Osteoblast (primary cell): ENCODE measurements at regions not wholly inside any gene's neighbourhood (a gene's known extent, or its start where the extent isn't known, plus 50 kb on each side); places are given as distances from the start of the nearest gene placed in this dataset.

Experiments
- DNase-seq: peaks from one replicate; pipeline ENCODE4 v3.0.0; 2011; ENCODE audit warnings: low spot score, mixed read lengths; ENCODE audit not compliant: insufficient read length; ENCODE audit errors: missing footprints
- H2AFZ ChIP-seq: 2 replicates; pipeline ENCODE4 v1.6.0; 2011; ENCODE audit warnings: mild to moderate bottlenecking, low read length
- H3K27ac ChIP-seq: 2 replicates; pipeline ENCODE4 v1.5.1; 2011; ENCODE audit warnings: mild to moderate bottlenecking, low read depth, low read length, moderate library complexity
- H3K27me3 ChIP-seq: 2 replicates; pipeline ENCODE4 v1.6.0; 2012; ENCODE audit warnings: mild to moderate bottlenecking, control low read depth, inconsistent platforms, low read length, moderate library complexity; ENCODE audit not compliant: insufficient read depth
- H3K36me3 ChIP-seq: 2 replicates; pipeline ENCODE4 v1.5.1; 2011; ENCODE audit warnings: mild to moderate bottlenecking, low read length, control low read depth, moderate library complexity; ENCODE audit not compliant: insufficient read depth
- H3K4me1 ChIP-seq: 2 replicates; pipeline ENCODE4 v1.5.1; 2011; ENCODE audit warnings: mild to moderate bottlenecking, low read length, control low read depth, moderate library complexity; ENCODE audit not compliant: insufficient read depth
- H3K4me2 ChIP-seq: 2 replicates; pipeline ENCODE4 v1.6.0; 2011; ENCODE audit warnings: mild to moderate bottlenecking, low read length; ENCODE audit not compliant: insufficient read depth
- H3K4me3 ChIP-seq: fragments of 200-600 bp; sonication (generic); 3 replicates; pipeline ENCODE4 v1.5.1; 2012; ENCODE audit warnings: mild to moderate bottlenecking, low read length, inconsistent platforms; ENCODE audit not compliant: insufficient read depth
- H3K79me2 ChIP-seq: 2 replicates; pipeline ENCODE4 v1.6.0; 2012; ENCODE audit warnings: mild to moderate bottlenecking, low read length, control low read depth, inconsistent platforms; ENCODE audit not compliant: insufficient read depth
- H3K9me3 ChIP-seq: 2 replicates; pipeline ENCODE4 v1.5.1; 2011; ENCODE audit warnings: low read depth, low read length, control low read depth
- H4K20me1 ChIP-seq: 2 replicates; pipeline ENCODE4 v1.6.0; 2012; ENCODE audit warnings: mild to moderate bottlenecking, low read length, control low read depth; ENCODE audit not compliant: insufficient read depth
- TF ChIP-seq, protein P1 (sequence below): IDR thresholded peaks from 2 replicates; pipeline ENCODE4 v1.5.1; 2011; ENCODE audit warnings: mild to moderate bottlenecking, low read depth, low read length, moderate library complexity; ENCODE audit errors: extremely low read depth

DNA sequence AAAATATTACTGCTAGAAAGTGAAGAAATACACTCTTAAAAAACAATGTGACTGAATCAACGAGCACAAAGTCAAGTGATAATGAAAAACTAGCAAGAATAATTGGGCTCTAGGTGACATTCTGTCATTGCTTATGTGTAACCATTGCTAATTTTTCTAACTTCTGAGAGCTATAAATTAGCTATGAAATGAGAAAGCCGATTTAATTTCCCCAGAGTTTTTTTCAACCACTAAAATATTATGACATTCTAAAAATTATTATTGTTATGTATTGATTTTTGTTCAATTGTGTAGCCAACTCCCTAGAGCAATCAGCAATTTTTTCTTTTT, 458.6 kb upstream of the ATXN8OS start:
- Histone ChIP-seq H3K27ac (no peak overlapping the region), H4K20me1 (no peaks in the 10 kb centered on the region), H3K4me1 (no peaks in the 10 kb centered on the region), H2AFZ (no peak overlapping the region), H3K27me3 (no peaks in the 10 kb centered on the region), H3K4me3 (no peak overlapping the region), H3K4me2 (no peak overlapping the region), H3K79me2 (no peaks in the 10 kb centered on the region), H3K9me3 (no peaks in the 10 kb centered on the region), H3K36me3 (no peaks in the 10 kb centered on the region)
- DNase-seq = no peak
- TF ChIP-seq, protein P1, sequence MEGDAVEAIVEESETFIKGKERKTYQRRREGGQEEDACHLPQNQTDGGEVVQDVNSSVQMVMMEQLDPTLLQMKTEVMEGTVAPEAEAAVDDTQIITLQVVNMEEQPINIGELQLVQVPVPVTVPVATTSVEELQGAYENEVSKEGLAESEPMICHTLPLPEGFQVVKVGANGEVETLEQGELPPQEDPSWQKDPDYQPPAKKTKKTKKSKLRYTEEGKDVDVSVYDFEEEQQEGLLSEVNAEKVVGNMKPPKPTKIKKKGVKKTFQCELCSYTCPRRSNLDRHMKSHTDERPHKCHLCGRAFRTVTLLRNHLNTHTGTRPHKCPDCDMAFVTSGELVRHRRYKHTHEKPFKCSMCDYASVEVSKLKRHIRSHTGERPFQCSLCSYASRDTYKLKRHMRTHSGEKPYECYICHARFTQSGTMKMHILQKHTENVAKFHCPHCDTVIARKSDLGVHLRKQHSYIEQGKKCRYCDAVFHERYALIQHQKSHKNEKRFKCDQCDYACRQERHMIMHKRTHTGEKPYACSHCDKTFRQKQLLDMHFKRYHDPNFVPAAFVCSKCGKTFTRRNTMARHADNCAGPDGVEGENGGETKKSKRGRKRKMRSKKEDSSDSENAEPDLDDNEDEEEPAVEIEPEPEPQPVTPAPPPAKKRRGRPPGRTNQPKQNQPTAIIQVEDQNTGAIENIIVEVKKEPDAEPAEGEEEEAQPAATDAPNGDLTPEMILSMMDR = no peak

DNA sequence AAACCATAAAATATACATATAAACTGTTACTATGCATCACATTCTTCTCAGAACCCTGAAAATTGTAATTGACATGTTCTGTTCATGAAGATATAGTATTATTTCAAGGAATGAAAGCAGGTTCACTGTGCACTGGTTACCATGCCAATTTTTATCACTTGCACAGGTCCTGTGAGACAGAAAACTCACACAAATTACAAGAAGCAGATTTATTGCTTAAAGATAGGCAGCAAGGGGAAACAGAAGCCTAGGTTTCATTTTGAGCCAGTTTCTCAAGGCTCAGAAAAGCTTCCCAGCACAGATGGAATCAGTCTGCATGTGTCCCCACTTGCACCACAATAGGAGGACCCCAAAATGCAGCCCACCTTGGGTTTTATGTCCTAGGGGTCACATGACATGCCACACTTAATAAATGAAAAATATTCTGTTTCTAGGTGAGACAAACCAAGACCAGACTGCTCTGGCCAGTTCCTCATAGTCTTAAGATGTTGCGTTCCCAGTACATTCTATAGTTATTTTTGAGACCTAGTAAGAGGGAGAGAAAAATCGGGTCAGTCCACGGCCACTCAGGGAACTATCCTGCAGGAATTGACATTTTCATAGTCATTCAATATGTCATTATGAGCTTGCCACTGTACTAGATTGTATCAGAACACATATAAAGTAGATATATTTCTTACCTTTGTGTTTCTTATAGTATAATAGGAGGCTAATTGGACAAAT, 459.1 kb upstream of the ATXN8OS start:
- Histone ChIP-seq H3K4me2 (no peak overlapping the region), H3K4me3 (no peak overlapping the region), H3K9me3 (no peaks in the 10 kb centered on the region), H3K36me3 (no peaks in the 10 kb centered on the region), H4K20me1 (no peaks in the 10 kb centered on the region), H3K79me2 (no peaks in the 10 kb centered on the region), H3K27ac (no peak overlapping the region), H3K27me3 (no peaks in the 10 kb centered on the region), H3K4me1 (no peaks in the 10 kb centered on the region), H2AFZ (no peak overlapping the region)
- TF ChIP-seq, protein P1 = no peak
- DNase-seq = no peak

DNA sequence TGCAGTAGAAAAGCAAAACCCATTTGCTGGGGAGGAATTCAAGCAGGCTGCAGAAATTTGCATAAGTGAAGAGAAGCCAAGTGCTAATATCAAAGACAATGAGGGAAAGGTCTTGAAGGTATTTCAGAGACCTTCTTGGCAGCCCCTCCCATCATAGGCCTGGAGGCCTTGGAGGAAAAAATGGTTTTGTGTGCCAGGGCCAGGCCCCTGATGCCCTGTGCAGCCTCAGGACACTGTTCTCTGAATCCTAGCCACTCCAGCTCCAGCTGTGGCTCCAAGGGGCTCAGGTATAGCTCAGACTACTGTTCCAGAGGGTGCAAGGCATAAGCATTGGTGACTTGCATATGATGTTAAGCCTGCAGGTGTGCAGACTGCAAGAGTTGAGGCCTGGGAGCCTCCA, 463.2 kb upstream of the ATXN8OS start:
- no peak overlapping the region for H3K4me2 ChIP-seq
- TF ChIP-seq, protein P1 = no peak
- H3K9me3 ChIP-seq = peaks cover 3% of the 10 kb centered on the region

DNA sequence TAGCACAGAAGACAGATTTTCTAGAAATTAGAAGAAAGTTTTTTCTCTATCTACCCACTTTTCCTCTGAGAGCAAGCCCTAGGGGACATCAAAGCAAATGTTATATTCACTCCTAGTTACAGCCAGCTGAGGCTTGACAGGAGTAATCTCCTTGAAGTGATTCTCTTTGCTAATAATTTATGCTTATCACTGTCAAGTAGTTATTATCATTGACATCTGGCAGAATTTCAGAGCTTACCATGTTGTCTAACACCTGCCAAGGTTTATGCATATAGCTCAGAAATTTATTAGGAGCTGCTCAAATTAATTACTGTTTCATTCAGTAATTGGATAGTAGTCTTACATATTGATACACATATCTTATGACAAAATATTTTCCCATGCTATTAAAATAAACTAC, 465.9 kb upstream of the ATXN8OS start:
- peaks cover 6% of the 10 kb centered on the region for H3K9me3 ChIP-seq
- H2AFZ ChIP-seq = no peak overlapping the region
- no peak overlapping the region for H3K4me3 ChIP-seq
- H3K27me3 ChIP-seq = no peaks in the 10 kb centered on the region
- no peaks in the 10 kb centered on the region for H4K20me1 ChIP-seq
- TF ChIP-seq, protein P1 = no peak
- no peaks in the 10 kb centered on the region for H3K36me3 ChIP-seq
- H3K27ac ChIP-seq = no peak overlapping the region
- H3K4me1 ChIP-seq = no peaks in the 10 kb centered on the region
- DNase-seq = no peak
- H3K4me2 ChIP-seq = no peak overlapping the region
- no peaks in the 10 kb centered on the region for H3K79me2 ChIP-seq

More for the DNA sequence above, 463.2 kb upstream of the ATXN8OS start:
- H3K27me3 ChIP-seq = no peaks in the 10 kb centered on the region
- DNase-seq = no peak
- H2AFZ ChIP-seq = no peak overlapping the region
- no peak overlapping the region for H3K4me3 ChIP-seq
- H3K27ac ChIP-seq = no peak overlapping the region
- H3K4me1 ChIP-seq = no peaks in the 10 kb centered on the region
- H3K79me2 ChIP-seq = no peaks in the 10 kb centered on the region
- no peaks in the 10 kb centered on the region for H4K20me1 ChIP-seq
- no peaks in the 10 kb centered on the region for H3K36me3 ChIP-seq
